ENCODE measurements at regions not wholly inside any gene's neighbourhood (a gene's known extent, or its start where the extent isn't known, plus 50 kb on each side); places are given as distances from the start of the nearest gene placed in this dataset.

- H3K4me3 ChIP-seq = no peak overlapping the region
- no peak overlapping the region for H2AFZ ChIP-seq
- BruUV-seq (replicated peaks) = no TSS peak
- ChIA-PET POLR2A (ENCODE audit: unreplicated experiment) (no interaction called here), CTCF (no interaction called here)
- H4K20me1 ChIP-seq (ENCODE audit: insufficient read depth) = no peaks in the 10 kb centered on the region
- no peak for DNase-seq
- no peaks in the 10 kb centered on the region for H3K36me3 ChIP-seq (ENCODE audit: low read depth)
- no peaks in the 10 kb centered on the region for H3F3A ChIP-seq (ENCODE audit: insufficient read depth, low read depth)
- H3K27me3 ChIP-seq (ENCODE audit: insufficient read depth, low read depth) = no peaks in the 10 kb centered on the region
- intact Hi-C loops (cut with micrococcal nuclease; ENCODE audit: unreplicated experiment) = no loop called here
- no peak overlapping the region for H3K27ac ChIP-seq
- H3K4me1 ChIP-seq (replicated peaks; ENCODE audit: insufficient read depth) = no peaks in the 10 kb centered on the region
- no peaks in the 10 kb centered on the region for H3K79me2 ChIP-seq (ENCODE audit: low read depth)
- no peaks in the 10 kb centered on the region for H3K9me2 ChIP-seq (ENCODE audit: insufficient read depth)
- TF ChIP-seq CTCF (conservative IDR thresholded peaks at IDR 0.05) (no peak), EZH2 (IDR thresholded peaks at IDR 0.05; ENCODE audit: low read depth) (no peak)
- H3K4me2 ChIP-seq = no peak overlapping the region
- no peaks in the 10 kb centered on the region for H3K9me3 ChIP-seq (ENCODE audit: insufficient read depth, low read depth)
These were observed 236.2 kb upstream of the EGLN3 start for GRCh38 chr14:34187061-34187460.

- ChIA-PET POLR2A (ENCODE audit: unreplicated experiment) (no interaction called here), CTCF (interaction anchor here (0.5 kb wide), 1 partner anchor 25 kb away, joined by 5 read pairs; no protein-coding TSS in a partner anchor)
- no peaks in the 10 kb centered on the region for H3K27me3 ChIP-seq (ENCODE audit: insufficient read depth, low read depth)
- H3F3A ChIP-seq (ENCODE audit: insufficient read depth, low read depth) = no peaks in the 10 kb centered on the region
- H3K4me1 ChIP-seq (replicated peaks; ENCODE audit: insufficient read depth) = no peaks in the 10 kb centered on the region; the same call in 1 of the 2 replicates
- no peak overlapping the region for H3K27ac ChIP-seq
- no peaks in the 10 kb centered on the region for H4K20me1 ChIP-seq (ENCODE audit: insufficient read depth)
- no peak for DNase-seq
- H3K4me2 ChIP-seq = no peak overlapping the region
- no peaks in the 10 kb centered on the region for H3K9me3 ChIP-seq (ENCODE audit: insufficient read depth, low read depth)
- BruUV-seq (replicated peaks) = no TSS peak
- TF ChIP-seq EZH2 (IDR thresholded peaks at IDR 0.05; ENCODE audit: low read depth) = no peak
- H3K9me2 ChIP-seq (ENCODE audit: insufficient read depth) = no peaks in the 10 kb centered on the region
- no peaks in the 10 kb centered on the region for H3K79me2 ChIP-seq (ENCODE audit: low read depth)
- H3K4me3 ChIP-seq = no peak overlapping the region
- H3K36me3 ChIP-seq (ENCODE audit: low read depth) = no peaks in the 10 kb centered on the region
- intact Hi-C loops (cut with micrococcal nuclease; ENCODE audit: unreplicated experiment) = no loop called here
- H2AFZ ChIP-seq = no peak overlapping the region
These were observed 233.3 kb upstream of the EGLN3 start for GRCh38 chr14:34184126-34184525.

GRCh38 chr14:34183478-34183877 is 232.6 kb upstream of the EGLN3 start:
- Histone ChIP-seq H3K4me1 (replicated peaks; ENCODE audit: insufficient read depth) (no peaks in the 10 kb centered on the region; the same call in 1 of the 2 replicates), H3K79me2 (ENCODE audit: low read depth) (no peaks in the 10 kb centered on the region), H4K20me1 (ENCODE audit: insufficient read depth) (no peaks in the 10 kb centered on the region), H3K9me3 (ENCODE audit: insufficient read depth, low read depth) (no peaks in the 10 kb centered on the region), H3K27me3 (ENCODE audit: insufficient read depth, low read depth) (no peaks in the 10 kb centered on the region), H3K4me3 (no peak overlapping the region), H3K4me2 (no peak overlapping the region), H3K9me2 (ENCODE audit: insufficient read depth) (no peaks in the 10 kb centered on the region), H3F3A (ENCODE audit: insufficient read depth, low read depth) (no peaks in the 10 kb centered on the region), H3K27ac (no peak overlapping the region), H3K36me3 (ENCODE audit: low read depth) (no peaks in the 10 kb centered on the region), H2AFZ (no peak overlapping the region)
- no peak for DNase-seq
- TF ChIP-seq CTCF (conservative IDR thresholded peaks at IDR 0.05) = no peak
- TF ChIP-seq EZH2 (IDR thresholded peaks at IDR 0.05; ENCODE audit: low read depth) = no peak
- intact Hi-C loops (cut with micrococcal nuclease; ENCODE audit: unreplicated experiment) = no loop called here
- BruUV-seq (replicated peaks) = no TSS peak
- CTCF ChIA-PET = no interaction called here
- POLR2A ChIA-PET (ENCODE audit: unreplicated experiment) = no interaction called here

GRCh38 chr14:34181338-34181737 is 230.5 kb upstream of the EGLN3 start:
- no peak for DNase-seq
- intact Hi-C loops (cut with micrococcal nuclease; ENCODE audit: unreplicated experiment) = no loop called here
- H3K36me3 ChIP-seq (ENCODE audit: low read depth) = no peaks in the 10 kb centered on the region
- ChIA-PET POLR2A (ENCODE audit: unreplicated experiment) (no interaction called here), CTCF (no interaction called here)
- no peaks in the 10 kb centered on the region for H3K9me3 ChIP-seq (ENCODE audit: insufficient read depth, low read depth)
- H4K20me1 ChIP-seq (ENCODE audit: insufficient read depth) = no peaks in the 10 kb centered on the region
- no peak overlapping the region for H3K27ac ChIP-seq
- no peaks in the 10 kb centered on the region for H3F3A ChIP-seq (ENCODE audit: insufficient read depth, low read depth)
- no TSS peak for BruUV-seq (replicated peaks)
- H3K27me3 ChIP-seq (ENCODE audit: insufficient read depth, low read depth) = no peaks in the 10 kb centered on the region
- H3K79me2 ChIP-seq (ENCODE audit: low read depth) = no peaks in the 10 kb centered on the region
- no peaks in the 10 kb centered on the region; the same call in 1 of the 2 replicates for H3K4me1 ChIP-seq (replicated peaks; ENCODE audit: insufficient read depth)
- H3K4me3 ChIP-seq = no peak overlapping the region
- H3K4me2 ChIP-seq = no peak overlapping the region
- no peaks in the 10 kb centered on the region for H3K9me2 ChIP-seq (ENCODE audit: insufficient read depth)
- no peak for TF ChIP-seq EZH2 (IDR thresholded peaks at IDR 0.05; ENCODE audit: low read depth)
- no peak for TF ChIP-seq CTCF (conservative IDR thresholded peaks at IDR 0.05)
- no peak overlapping the region for H2AFZ ChIP-seq
